ENCODE measurements at regions not wholly inside any gene's neighbourhood (a gene's known extent, or its start where the extent isn't known, plus 50 kb on each side); places are given as distances from the start of the nearest gene placed in this dataset.

- DNase-seq (ENCODE audit: low read depth) = no peak
Observed at GRCh38 chr9:16951502-16951901, 81.0 kb upstream of the BNC2 start.

GRCh38 chr9:16950051-16950450, 79.6 kb upstream of the BNC2 start:
- no peak for DNase-seq (ENCODE audit: low read depth)

GRCh38 chr9:16930578-16930977, 60.1 kb upstream of the BNC2 start:
- DNase-seq (ENCODE audit: low read depth) = no peak

- no peak for DNase-seq (ENCODE audit: low read depth)
Observed at GRCh38 chr9:16928179-16928945, 57.9 kb upstream of the BNC2 start.

GRCh38 chr9:16925426-16925825, 55.0 kb upstream of the BNC2 start:
- DNase-seq (ENCODE audit: low read depth) = no peak

GRCh38 chr9:16924311-16924915, 53.9 kb upstream of the BNC2 start:
- DNase-seq (ENCODE audit: low read depth) = no peak

- DNase-seq (ENCODE audit: low read depth) = no peak
Observed at GRCh38 chr9:16921855-16922254, 51.4 kb upstream of the BNC2 start.

Data from GM04503 (cell line).